SJSA1 (cell line): ENCODE measurements at regions not wholly inside any gene's neighbourhood (a gene's known extent, or its start where the extent isn't known, plus 50 kb on each side); places are given as distances from the start of the nearest gene placed in this dataset.

Source experiments
- DNase-seq, 2 experiments: peaks; one replicate each; pipeline ENCODE4 v3.0.0-alpha.2; 2015 to 2020; ENCODE audit warnings: low spot score in 2 of 2, low read depth in 1 of 2
- H3K27ac ChIP-seq: fragments of 250-450 bp; sonication (Bioruptor Pico); 2 replicates; pipeline ENCODE4 v1.5.1; 2020; ENCODE audit warnings: mild to moderate bottlenecking, moderate library complexity
- H3K27me3 ChIP-seq: fragments of 250-450 bp; sonication (Bioruptor Pico); replicated peaks from 2 replicates; pipeline ENCODE4 v1.5.1; 2020; ENCODE audit warnings: mild to moderate bottlenecking, moderate library complexity
- H3K36me3 ChIP-seq: fragments of 250-450 bp; sonication (Bioruptor Pico); 2 replicates; pipeline ENCODE4 v1.5.1; 2020; ENCODE audit warnings: mild to moderate bottlenecking
- H3K4me1 ChIP-seq: fragments of 250-450 bp; sonication (Bioruptor Pico); replicated peaks from 2 replicates; pipeline ENCODE4 v1.6.1; 2021; ENCODE audit warnings: mild to moderate bottlenecking
- H3K4me3 ChIP-seq: fragments of 250-450 bp; sonication (Bioruptor Pico); 2 replicates; pipeline ENCODE4 v1.5.1; 2020; ENCODE audit warnings: mild to moderate bottlenecking
- H3K9me3 ChIP-seq: fragments of 250-450 bp; sonication (Bioruptor Pico); replicated peaks from 2 replicates; pipeline ENCODE4 v1.5.1; 2020; ENCODE audit warnings: mild to moderate bottlenecking

- no peak overlapping the region for H3K27ac ChIP-seq
- H3K4me3 ChIP-seq = no peak overlapping the region
- no peaks in the 10 kb centered on the region for H3K4me1 ChIP-seq
- no peaks in the 10 kb centered on the region for H3K36me3 ChIP-seq
- no peak for DNase-seq
- H3K9me3 ChIP-seq = no peaks in the 10 kb centered on the region
- H3K27me3 ChIP-seq = no peaks in the 10 kb centered on the region
Observed at GRCh38 chr2:76639171-76639680, 883.0 kb downstream of the LRRTM4 start.

GRCh38 chr2:76633276-76633921 lies 888.8 kb downstream of the LRRTM4 start:
- no peaks in the 10 kb centered on the region for H3K9me3 ChIP-seq
- no peaks in the 10 kb centered on the region for H3K27me3 ChIP-seq
- no peaks in the 10 kb centered on the region for H3K36me3 ChIP-seq
- H3K4me1 ChIP-seq = no peaks in the 10 kb centered on the region
- no peak for DNase-seq
- no peak overlapping the region for H3K4me3 ChIP-seq
- no peak overlapping the region for H3K27ac ChIP-seq

GRCh38 chr2:76625101-76625500 lies 897.1 kb downstream of the LRRTM4 start:
- no peak overlapping the region for H3K27ac ChIP-seq
- DNase-seq = no peak
- H3K4me1 ChIP-seq = no peaks in the 10 kb centered on the region
- no peaks in the 10 kb centered on the region for H3K36me3 ChIP-seq
- no peaks in the 10 kb centered on the region for H3K9me3 ChIP-seq
- no peaks in the 10 kb centered on the region for H3K27me3 ChIP-seq
- no peak overlapping the region for H3K4me3 ChIP-seq

- Histone ChIP-seq H3K4me3 (no peak overlapping the region), H3K4me1 (no peaks in the 10 kb centered on the region), H3K36me3 (no peaks in the 10 kb centered on the region), H3K27me3 (no peaks in the 10 kb centered on the region), H3K27ac (no peak overlapping the region), H3K9me3 (no peaks in the 10 kb centered on the region)
- DNase-seq = no peak
Observed at GRCh38 chr2:76613330-76613729, 902.6 kb upstream of the GCFC2 start.

DNA sequence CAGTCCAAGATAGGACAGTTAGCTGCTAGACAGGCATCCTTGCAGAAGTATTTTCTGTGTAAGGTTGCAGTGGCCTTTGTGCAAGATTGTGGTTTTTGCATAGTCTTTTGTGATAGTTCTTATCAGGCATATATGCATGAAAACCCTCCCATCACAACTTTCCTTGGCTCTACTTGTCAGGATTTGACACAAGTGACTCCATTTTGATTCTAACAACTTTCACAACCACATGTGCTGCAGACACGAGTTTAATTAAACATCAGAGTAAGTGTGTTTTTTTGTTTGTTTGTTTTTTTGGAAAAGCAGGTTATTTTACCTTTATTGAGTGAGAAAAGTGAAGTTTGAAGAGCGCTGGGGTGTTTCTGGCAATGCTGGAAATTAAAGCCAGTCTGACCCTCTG lies 902.0 kb upstream of the GCFC2 start:
- H3K27me3 ChIP-seq = no peaks in the 10 kb centered on the region
- H3K27ac ChIP-seq = no peak overlapping the region
- no peak for DNase-seq
- H3K4me1 ChIP-seq = no peaks in the 10 kb centered on the region
- H3K4me3 ChIP-seq = no peak overlapping the region
- no peaks in the 10 kb centered on the region for H3K9me3 ChIP-seq
- no peaks in the 10 kb centered on the region for H3K36me3 ChIP-seq

DNA sequence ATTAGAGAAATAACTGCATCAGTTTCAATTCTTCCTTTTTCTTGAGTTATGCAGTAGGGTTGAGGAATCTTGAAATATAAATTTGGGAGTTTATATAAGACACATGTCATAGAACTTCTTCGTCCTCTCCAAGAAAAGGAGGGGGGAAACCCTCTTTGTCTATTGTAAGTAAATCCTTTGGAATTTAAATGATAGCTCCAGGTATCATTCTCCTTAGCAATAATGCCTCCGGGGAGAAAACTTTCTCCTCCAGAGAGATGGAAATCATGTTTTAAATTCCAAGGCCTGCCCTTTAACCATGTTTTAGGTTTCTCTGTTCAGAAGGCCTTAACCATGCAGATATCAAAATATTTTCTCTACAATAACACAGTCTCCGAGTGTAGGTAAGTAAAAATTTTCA lies 899.7 kb upstream of the GCFC2 start:
- H3K9me3 ChIP-seq = no peaks in the 10 kb centered on the region
- no peak overlapping the region for H3K4me3 ChIP-seq
- no peaks in the 10 kb centered on the region for H3K4me1 ChIP-seq
- DNase-seq = no peak
- no peaks in the 10 kb centered on the region for H3K27me3 ChIP-seq
- no peaks in the 10 kb centered on the region for H3K36me3 ChIP-seq
- no peak overlapping the region for H3K27ac ChIP-seq

GRCh38 chr2:76599732-76600368 lies 889.1 kb upstream of the GCFC2 start:
- DNase-seq = peak; percentile 48 to 53
- H3K27me3 ChIP-seq = no peaks in the 10 kb centered on the region
- H3K27ac ChIP-seq = no peak overlapping the region
- H3K36me3 ChIP-seq = no peaks in the 10 kb centered on the region
- no peaks in the 10 kb centered on the region for H3K4me1 ChIP-seq
- H3K4me3 ChIP-seq = no peak overlapping the region
- H3K9me3 ChIP-seq = no peaks in the 10 kb centered on the region

DNA sequence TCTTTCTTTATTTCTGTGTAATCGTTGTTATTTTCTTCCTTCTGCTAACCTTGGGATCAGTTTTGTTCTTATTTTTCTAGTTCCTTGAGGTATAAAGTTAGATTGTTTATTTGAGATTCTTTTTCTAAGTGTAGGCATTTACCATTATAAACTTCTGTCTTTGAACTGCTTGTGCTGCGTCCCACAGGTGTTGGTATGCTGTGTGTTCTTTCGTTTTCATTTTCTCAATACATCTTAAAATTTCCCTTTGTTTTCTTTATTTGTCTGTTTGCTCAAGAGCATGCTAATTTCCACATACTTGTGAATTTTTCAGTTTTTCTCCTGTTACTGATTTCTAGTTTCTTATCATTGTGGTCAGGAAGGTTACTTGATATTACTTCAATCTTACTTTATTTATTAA lies 873.8 kb upstream of the GCFC2 start:
- Histone ChIP-seq H3K9me3 (no peaks in the 10 kb centered on the region), H3K27me3 (no peaks in the 10 kb centered on the region), H3K36me3 (no peaks in the 10 kb centered on the region), H3K4me1 (no peaks in the 10 kb centered on the region), H3K27ac (no peak overlapping the region), H3K4me3 (no peak overlapping the region)
- no peak for DNase-seq

- Histone ChIP-seq H3K36me3 (no peaks in the 10 kb centered on the region), H3K4me3 (no peak overlapping the region), H3K4me1 (no peaks in the 10 kb centered on the region), H3K9me3 (no peaks in the 10 kb centered on the region), H3K27me3 (no peaks in the 10 kb centered on the region), H3K27ac (no peak overlapping the region)
- no peak for DNase-seq
Observed at GRCh38 chr2:76579911-76580310, 869.2 kb upstream of the GCFC2 start.

DNA sequence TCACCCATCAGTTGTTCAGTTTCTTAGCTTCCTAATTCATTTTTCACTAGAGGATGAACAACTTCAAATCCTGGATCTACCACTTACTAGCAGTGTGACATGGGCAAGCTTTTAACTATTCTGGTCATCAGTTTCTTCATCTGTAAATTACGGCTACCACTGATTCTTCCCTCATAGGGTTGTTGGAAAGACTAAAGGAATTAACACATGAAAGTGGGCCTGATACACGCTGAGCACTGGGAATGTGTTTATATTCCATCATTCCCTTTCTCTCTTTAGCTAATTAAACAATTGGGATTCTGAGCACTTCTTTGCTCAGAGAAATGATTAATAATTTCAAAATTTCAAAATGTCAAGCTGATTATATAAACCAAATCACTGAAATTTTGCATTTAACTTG lies 862.3 kb upstream of the GCFC2 start:
- H3K27ac ChIP-seq = no peak overlapping the region

DNA sequence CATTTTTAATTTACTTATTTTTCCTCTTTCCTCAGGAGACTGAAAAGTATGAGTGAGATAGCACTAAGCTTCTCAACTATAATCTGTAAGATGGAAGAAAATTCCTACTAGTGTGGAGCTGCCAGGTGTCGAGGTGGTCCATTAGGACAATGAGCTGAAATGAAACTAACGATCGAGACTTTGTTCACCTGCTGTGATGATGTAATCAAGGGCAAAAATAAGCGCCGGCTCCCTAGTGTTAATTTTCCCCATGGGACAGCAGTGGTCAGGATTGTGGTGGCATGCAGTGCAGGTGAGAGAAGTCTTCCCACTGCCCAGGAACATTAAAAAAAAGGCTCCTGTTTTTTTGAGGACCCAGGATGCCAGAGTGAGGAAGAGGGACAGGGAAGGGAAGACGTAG lies 859.1 kb upstream of the GCFC2 start:
- Histone ChIP-seq H3K9me3 (no peaks in the 10 kb centered on the region), H3K4me1 (no peaks in the 10 kb centered on the region), H3K27me3 (no peaks in the 10 kb centered on the region), H3K27ac (no peak overlapping the region), H3K36me3 (no peaks in the 10 kb centered on the region), H3K4me3 (no peak overlapping the region)
- DNase-seq = no peak

More for the DNA sequence above, 862.3 kb upstream of the GCFC2 start:
- no peaks in the 10 kb centered on the region for H3K4me1 ChIP-seq
- DNase-seq = no peak
- H3K4me3 ChIP-seq = no peak overlapping the region
- H3K9me3 ChIP-seq = no peaks in the 10 kb centered on the region
- no peaks in the 10 kb centered on the region for H3K36me3 ChIP-seq
- no peaks in the 10 kb centered on the region for H3K27me3 ChIP-seq

DNA sequence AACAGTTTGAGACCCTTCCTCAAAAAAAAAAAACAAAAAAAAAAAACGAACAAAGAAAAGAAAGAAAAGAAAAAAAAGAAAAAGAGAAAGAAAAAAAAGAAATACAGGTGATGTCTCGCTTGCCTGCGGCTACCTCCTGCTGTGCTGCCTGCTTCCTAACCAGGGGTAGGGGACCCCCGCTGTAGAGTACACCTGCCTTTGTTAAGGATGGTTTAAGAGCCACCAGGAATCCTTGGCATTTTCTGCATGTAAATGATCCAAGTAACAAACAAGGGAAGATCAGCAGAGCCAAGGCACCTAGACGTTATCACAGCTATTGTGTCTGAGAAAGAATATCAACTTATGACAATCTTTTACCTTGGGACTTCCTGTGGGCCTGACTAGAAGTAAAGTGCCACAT lies 856.8 kb upstream of the GCFC2 start:
- DNase-seq = no peak
- no peaks in the 10 kb centered on the region for H3K4me1 ChIP-seq
- no peaks in the 10 kb centered on the region for H3K9me3 ChIP-seq
- no peak overlapping the region for H3K27ac ChIP-seq
- H3K27me3 ChIP-seq = no peaks in the 10 kb centered on the region
- no peak overlapping the region for H3K4me3 ChIP-seq
- H3K36me3 ChIP-seq = no peaks in the 10 kb centered on the region

DNA sequence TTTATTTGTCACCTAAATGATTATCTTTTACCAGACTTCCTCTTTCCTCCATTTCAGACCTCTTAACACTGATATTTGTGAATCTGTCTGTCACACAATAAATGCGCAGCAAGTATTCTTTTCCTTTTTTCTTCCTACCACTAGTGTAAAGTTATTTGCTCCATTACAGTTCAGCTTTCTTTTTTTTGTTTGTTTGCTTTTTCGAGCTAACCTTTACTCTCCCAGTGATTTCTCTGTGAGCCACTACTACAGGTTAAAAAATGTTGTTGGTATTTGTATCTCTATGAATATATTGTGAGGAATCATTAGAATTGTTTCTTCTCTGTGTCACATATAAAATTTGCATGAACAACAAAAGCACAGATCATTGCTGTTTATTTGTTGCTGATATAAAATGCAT lies 854.0 kb upstream of the GCFC2 start:
- no peaks in the 10 kb centered on the region for H3K36me3 ChIP-seq
- H3K27me3 ChIP-seq = no peaks in the 10 kb centered on the region
- DNase-seq = no peak
- H3K9me3 ChIP-seq = no peaks in the 10 kb centered on the region
- no peak overlapping the region for H3K4me3 ChIP-seq
- H3K4me1 ChIP-seq = no peaks in the 10 kb centered on the region
- no peak overlapping the region for H3K27ac ChIP-seq

DNA sequence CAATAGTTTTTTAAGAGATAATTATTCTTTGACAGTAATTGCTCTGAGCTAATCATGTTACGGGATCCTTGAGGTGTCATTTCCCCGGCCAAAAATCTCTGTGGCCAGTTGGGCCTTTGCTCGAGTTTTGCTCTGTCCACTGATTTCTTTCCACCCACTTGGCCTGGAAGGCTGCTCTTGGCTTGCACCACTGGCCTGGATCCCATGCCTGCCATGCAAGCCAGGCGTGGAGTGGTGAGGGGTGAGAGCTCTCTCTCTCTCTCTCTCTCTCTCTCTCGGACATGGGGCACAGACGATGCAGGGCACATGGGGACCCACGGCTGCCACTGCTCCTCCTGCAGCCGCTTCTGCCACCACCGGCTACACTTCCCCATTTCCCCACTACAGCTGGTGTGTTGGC lies 853.0 kb upstream of the GCFC2 start:
- no peak for DNase-seq
- no peaks in the 10 kb centered on the region for H3K27me3 ChIP-seq
- H3K4me1 ChIP-seq = no peaks in the 10 kb centered on the region

GRCh38 chr2:76558157-76558556 lies 847.4 kb upstream of the GCFC2 start:
- H3K27me3 ChIP-seq = no peaks in the 10 kb centered on the region
- no peak overlapping the region for H3K27ac ChIP-seq
- no peaks in the 10 kb centered on the region for H3K9me3 ChIP-seq
- H3K36me3 ChIP-seq = no peaks in the 10 kb centered on the region
- H3K4me1 ChIP-seq = no peaks in the 10 kb centered on the region
- H3K4me3 ChIP-seq = no peak overlapping the region
- DNase-seq = no peak

More for the DNA sequence above, 853.0 kb upstream of the GCFC2 start:
- Histone ChIP-seq H3K36me3 (no peaks in the 10 kb centered on the region), H3K9me3 (no peaks in the 10 kb centered on the region), H3K4me3 (no peak overlapping the region), H3K27ac (no peak overlapping the region)
